OCI-LY1 (cell line): ENCODE measurements at regions not wholly inside any gene's neighbourhood (a gene's known extent, or its start where the extent isn't known, plus 50 kb on each side); places are given as distances from the start of the nearest gene placed in this dataset.

Experiments
- H2AFZ ChIP-seq: fragments of 200-600 bp; sonication (generic), shearing (Covaris generic); 2 replicates; pipeline ENCODE4 v1.6.0; 2014; ENCODE audit warnings: antibody characterized with exemption, mild to moderate bottlenecking, low read length
- H3F3A ChIP-seq: fragments of 200-600 bp; sonication (generic), shearing (Covaris generic); 2 replicates; pipeline ENCODE4 v1.6.0; 2014; ENCODE audit warnings: mild to moderate bottlenecking, antibody characterized with exemption, low read length, moderate library complexity; ENCODE audit not compliant: insufficient read depth
- H3K27ac ChIP-seq: fragments of 200-600 bp; sonication (generic); 2 replicates; pipeline ENCODE4 v1.5.1; 2014; ENCODE audit warnings: low read length, mixed run types, mild to moderate bottlenecking, low read depth; ENCODE audit not compliant: poor library complexity, severe bottlenecking
- H3K27me3 ChIP-seq: fragments of 200-600 bp; sonication (generic); 2 replicates; pipeline ENCODE4 v1.6.0; 2014; ENCODE audit warnings: antibody characterized with exemption, mild to moderate bottlenecking, low read length, moderate library complexity; ENCODE audit not compliant: insufficient read depth
- H3K36me3 ChIP-seq: fragments of 200-600 bp; sonication (generic); 2 replicates; pipeline ENCODE4 v1.6.1; 2014; ENCODE audit warnings: mild to moderate bottlenecking, antibody characterized with exemption, low read length, moderate library complexity, mixed read lengths; ENCODE audit not compliant: insufficient read depth
- H3K4me1 ChIP-seq: fragments of 200-600 bp; sonication (generic); 2 replicates; pipeline ENCODE4 v1.5.1; 2014; ENCODE audit warnings: mild to moderate bottlenecking, low read length, moderate library complexity; ENCODE audit not compliant: insufficient read depth, severe bottlenecking
- H3K4me2 ChIP-seq: fragments of 200-600 bp; sonication (generic), shearing (Covaris generic); 2 replicates; pipeline ENCODE4 v1.6.1; 2014; ENCODE audit warnings: low read length
- H3K4me3 ChIP-seq: fragments of 200-600 bp; sonication (generic); 2 replicates; pipeline ENCODE4 v1.5.1; 2014; ENCODE audit warnings: low read length, low read depth, mild to moderate bottlenecking, mixed read lengths; ENCODE audit not compliant: poor library complexity, severe bottlenecking
- H3K79me2 ChIP-seq: fragments of 200-600 bp; shearing (Covaris generic); 2 replicates; pipeline ENCODE4 v1.6.1; 2016; ENCODE audit warnings: mixed run types, low read length, mixed read lengths; ENCODE audit not compliant: insufficient read depth
- H3K9ac ChIP-seq: fragments of 200-600 bp; sonication (generic), shearing (Covaris generic); 2 replicates; pipeline ENCODE4 v1.6.1; 2014; ENCODE audit warnings: mild to moderate bottlenecking, low read length, mixed read lengths
- H3K9me2 ChIP-seq: fragments of 200-600 bp; sonication (generic), shearing (Covaris generic); 2 replicates; pipeline ENCODE4 v1.6.1; 2014; ENCODE audit warnings: low read depth, mild to moderate bottlenecking, low read length, mixed read lengths
- H3K9me3 ChIP-seq: fragments of 200-600 bp; shearing (Covaris generic); 2 replicates; pipeline ENCODE4 v1.6.1; 2014; ENCODE audit warnings: low read length, mixed read lengths
- H4K20me1 ChIP-seq: fragments of 200-600 bp; sonication (generic), shearing (Covaris generic); 2 replicates; pipeline ENCODE4 v1.6.0; 2016; ENCODE audit warnings: mild to moderate bottlenecking, low read length; ENCODE audit not compliant: insufficient read depth
- CTCF ChIP-seq: fragments of 200-600 bp; sonication (generic), shearing (Covaris generic); IDR thresholded peaks from 2 replicates; pipeline ENCODE4 v1.5.1; 2017; ENCODE audit warnings: mild to moderate bottlenecking, antibody characterized with exemption, low read length, moderate library complexity, mixed read lengths
- EZH2 ChIP-seq: fragments of 200-600 bp; sonication (generic), shearing (Covaris generic); IDR thresholded peaks from 2 replicates; pipeline ENCODE4 v1.8.0; 2017; ENCODE audit warnings: borderline replicate concordance, mixed run types, mild to moderate bottlenecking, antibody characterized with exemption, low read length, moderate library complexity, mixed read lengths

DNA sequence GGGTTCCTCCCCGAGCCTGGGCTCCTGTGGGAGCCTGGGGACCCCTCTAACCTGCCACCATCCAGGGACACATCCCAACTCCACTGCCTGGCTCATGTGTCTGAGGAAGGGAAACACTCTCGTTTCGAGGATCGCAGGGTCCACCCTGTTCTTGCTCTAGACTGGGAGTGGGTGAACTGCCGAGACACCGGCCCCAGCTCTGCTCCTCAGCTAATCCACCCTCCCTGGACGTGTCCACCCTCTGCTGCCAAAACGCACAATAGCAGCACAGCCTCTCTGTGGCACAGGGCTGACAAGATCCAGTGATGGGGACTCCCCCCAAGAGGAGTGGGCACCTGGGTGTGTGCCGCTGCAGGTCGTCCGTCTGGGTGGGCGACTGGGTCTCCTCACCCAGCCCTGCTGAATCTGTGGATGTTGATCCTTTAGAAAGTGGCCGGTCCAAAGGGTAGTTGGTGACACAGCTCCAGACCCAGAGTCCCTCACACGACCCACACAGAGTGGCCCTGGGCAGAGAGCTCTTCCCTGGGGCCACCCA is 65.2 kb upstream of the FAM20C start:
- TF ChIP-seq CTCF (no peak), EZH2 (no peak)
- Histone ChIP-seq H3K36me3 (no peaks in the 10 kb centered on the region), H3K79me2 (no peaks in the 10 kb centered on the region), H3K9ac (no peak overlapping the region), H4K20me1 (no peaks in the 10 kb centered on the region), H3K4me1 (no peaks in the 10 kb centered on the region), H3F3A (no peaks in the 10 kb centered on the region), H3K27me3 (peaks cover 12% of the 10 kb centered on the region; the same call in 1 of the 2 replicates), H3K27ac (no peak overlapping the region), H3K9me2 (no peaks in the 10 kb centered on the region), H2AFZ (no peak overlapping the region), H3K4me2 (no peak overlapping the region), H3K9me3 (no peaks in the 10 kb centered on the region), H3K4me3 (no peak overlapping the region)

DNA sequence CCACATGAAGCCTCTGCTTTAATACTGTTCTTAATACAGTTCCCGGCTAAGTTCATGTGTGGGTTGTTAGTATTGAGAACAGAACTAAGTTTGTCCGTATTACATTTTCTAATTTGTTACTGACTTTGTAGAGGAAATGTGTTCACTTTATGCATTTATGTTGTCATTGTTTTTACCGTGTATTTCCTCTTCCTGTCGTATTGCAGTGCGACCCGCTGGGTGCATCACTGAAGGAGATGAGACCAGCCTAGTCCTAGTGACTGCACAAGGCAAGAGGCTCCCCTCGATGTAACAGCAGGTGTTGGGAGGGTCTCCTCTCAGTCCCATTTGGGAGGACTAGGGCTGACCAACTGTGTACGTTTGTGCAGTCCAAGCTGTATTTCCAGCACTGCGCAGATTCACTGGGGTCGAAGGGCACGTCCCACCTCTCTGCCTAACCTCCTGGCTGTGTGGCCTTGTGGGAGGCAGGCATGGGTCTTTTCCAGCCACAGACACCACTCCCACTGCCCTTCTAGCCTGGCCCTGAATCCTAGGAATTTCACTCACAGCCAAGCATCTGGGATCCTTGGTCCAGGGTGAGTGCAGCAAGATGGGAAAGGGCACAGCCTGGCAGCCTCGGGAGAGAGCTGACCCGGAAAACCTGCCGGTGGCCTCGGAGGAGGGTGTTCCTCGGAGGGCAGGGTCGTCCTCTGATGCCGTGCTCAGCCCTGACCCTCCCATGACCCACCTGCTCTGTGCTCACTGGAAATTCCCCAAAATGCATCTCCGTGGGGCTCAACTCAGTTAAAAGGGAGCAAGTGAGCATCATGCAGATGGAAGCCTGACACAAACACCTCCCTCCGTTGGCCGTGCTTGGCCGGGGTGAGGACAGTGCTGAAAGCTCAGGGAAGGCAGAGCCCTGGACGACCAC is 63.9 kb upstream of the FAM20C start:
- Histone ChIP-seq H2AFZ (no peak overlapping the region), H3K4me2 (no peak overlapping the region), H3K9me3 (no peaks in the 10 kb centered on the region), H3F3A (no peaks in the 10 kb centered on the region), H3K4me3 (no peak overlapping the region), H3K27ac (no peak overlapping the region), H3K79me2 (no peaks in the 10 kb centered on the region), H3K9me2 (no peaks in the 10 kb centered on the region), H4K20me1 (no peaks in the 10 kb centered on the region), H3K27me3 (peaks cover 9% of the 10 kb centered on the region; the same call in 1 of the 2 replicates), H3K36me3 (no peaks in the 10 kb centered on the region), H3K4me1 (no peaks in the 10 kb centered on the region), H3K9ac (no peak overlapping the region)
- TF ChIP-seq CTCF = no peak
- no peak for TF ChIP-seq EZH2

- Histone ChIP-seq H3K4me2 (no peak overlapping the region), H3K36me3 (no peaks in the 10 kb centered on the region), H3K9me2 (no peaks in the 10 kb centered on the region), H2AFZ (no peak overlapping the region), H3K27ac (no peak overlapping the region), H4K20me1 (no peaks in the 10 kb centered on the region), H3K4me3 (no peak overlapping the region), H3K9ac (no peak overlapping the region), H3K9me3 (no peaks in the 10 kb centered on the region), H3K4me1 (no peaks in the 10 kb centered on the region), H3K79me2 (no peaks in the 10 kb centered on the region), H3K27me3 (peaks cover 8% of the 10 kb centered on the region; the same call in 1 of the 2 replicates), H3F3A (no peaks in the 10 kb centered on the region)
- TF ChIP-seq EZH2 (no peak), CTCF (no peak)
Measured at GRCh38 chr7:129366-130221, 62.8 kb upstream of the FAM20C start.
